ENCODE measurements at regions not wholly inside any gene's neighbourhood (a gene's known extent, or its start where the extent isn't known, plus 50 kb on each side); places are given as distances from the start of the nearest gene placed in this dataset.

DNA sequence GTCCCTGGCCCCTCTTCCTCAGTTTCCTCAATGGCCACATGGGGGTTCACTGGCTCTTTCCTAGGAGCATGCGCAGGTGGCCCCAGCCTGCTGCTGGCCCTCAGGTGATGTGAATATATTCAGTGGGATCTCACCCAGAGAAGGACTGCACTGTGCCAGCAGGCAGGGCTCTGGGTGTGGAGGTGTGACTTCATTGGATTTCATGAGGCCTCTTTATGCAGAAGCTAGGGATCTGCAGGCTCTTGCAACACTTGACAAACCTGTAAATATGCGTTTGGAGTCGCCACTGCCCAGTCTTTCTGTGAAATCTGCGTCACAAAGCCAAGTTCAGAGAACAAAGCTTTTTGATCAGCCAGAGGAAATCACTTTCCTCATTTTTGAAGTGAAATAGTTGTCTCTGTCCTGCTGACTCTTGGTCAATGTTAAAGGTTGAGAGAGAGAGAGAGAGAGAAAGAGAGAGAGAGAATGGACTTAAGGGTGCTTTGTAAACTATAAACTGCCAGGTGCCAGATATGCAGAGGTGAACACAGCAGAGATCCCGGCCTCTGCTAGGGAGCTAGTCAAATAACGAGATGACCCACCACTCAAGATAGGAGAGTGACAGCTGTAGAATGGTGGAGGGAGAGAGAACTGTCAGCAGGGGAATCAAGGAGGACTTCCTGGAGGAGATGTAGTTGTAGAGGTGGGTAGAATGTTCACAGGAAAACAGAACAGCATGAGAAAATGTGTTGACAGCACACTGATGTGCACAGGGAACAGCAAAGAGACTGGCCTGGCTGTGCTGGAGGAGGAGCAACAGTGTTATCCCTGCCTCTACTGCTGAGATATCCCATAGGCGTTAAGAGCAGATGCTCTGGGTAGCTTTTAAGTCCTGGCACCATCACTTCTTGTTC lies 167.0 kb upstream of the ZNF618 start:
- TF ChIP-seq SMC3 (IDR thresholded peaks at IDR 0.05; ENCODE audit: low read depth, low read length) (no peak), CTCF (conservative IDR thresholded peaks at IDR 0.05; ENCODE audit: low read depth, low read length) (no peak), POLR2A (IDR thresholded peaks at IDR 0.05; ENCODE audit: low read depth, low read length) (no peak), MAFK (IDR thresholded peaks at IDR 0.05; ENCODE audit: low read depth, low read length) (no peak), RAD21 (IDR thresholded peaks at IDR 0.05; ENCODE audit: low read length) (no peak), CEBPB (IDR thresholded peaks at IDR 0.05; ENCODE audit: low read depth, low read length) (no peak), FOS (IDR thresholded peaks at IDR 0.05; ENCODE audit: low read depth, low read length) (no peak), RFX5 (IDR thresholded peaks at IDR 0.05; ENCODE audit: low read depth, low read length) (no peak)

Data from IMR-90 (cell line).